Activated CD8-positive, alpha-beta memory T cell treated with anti-CD3 and anti-CD28 coated beads for 1 hour (primary cell): ENCODE measurements at regions not wholly inside any gene's neighbourhood (a gene's known extent, or its start where the extent isn't known, plus 50 kb on each side); places are given as distances from the start of the nearest gene placed in this dataset.
"Not testable (repeated sequence)": the region's sequence is repeated elsewhere in the genome, so short reads cannot be mapped to it uniquely, and the experiment has no call there.

Source experiments
- DNase-seq, 2 donors: peaks; one replicate each; pipeline ENCODE4 v3.0.0-alpha.2; 2020; ENCODE audit warnings: low read depth in 1 of 2; ENCODE audit errors: extremely low read depth in 1 of 2

- DNase-seq = no peak
Measured at GRCh38 chr5:39678534-39678933, 253.8 kb upstream of the DAB2 start.

GRCh38 chr5:39675676-39676075 is 250.9 kb upstream of the DAB2 start:
- no peak for DNase-seq

DNA sequence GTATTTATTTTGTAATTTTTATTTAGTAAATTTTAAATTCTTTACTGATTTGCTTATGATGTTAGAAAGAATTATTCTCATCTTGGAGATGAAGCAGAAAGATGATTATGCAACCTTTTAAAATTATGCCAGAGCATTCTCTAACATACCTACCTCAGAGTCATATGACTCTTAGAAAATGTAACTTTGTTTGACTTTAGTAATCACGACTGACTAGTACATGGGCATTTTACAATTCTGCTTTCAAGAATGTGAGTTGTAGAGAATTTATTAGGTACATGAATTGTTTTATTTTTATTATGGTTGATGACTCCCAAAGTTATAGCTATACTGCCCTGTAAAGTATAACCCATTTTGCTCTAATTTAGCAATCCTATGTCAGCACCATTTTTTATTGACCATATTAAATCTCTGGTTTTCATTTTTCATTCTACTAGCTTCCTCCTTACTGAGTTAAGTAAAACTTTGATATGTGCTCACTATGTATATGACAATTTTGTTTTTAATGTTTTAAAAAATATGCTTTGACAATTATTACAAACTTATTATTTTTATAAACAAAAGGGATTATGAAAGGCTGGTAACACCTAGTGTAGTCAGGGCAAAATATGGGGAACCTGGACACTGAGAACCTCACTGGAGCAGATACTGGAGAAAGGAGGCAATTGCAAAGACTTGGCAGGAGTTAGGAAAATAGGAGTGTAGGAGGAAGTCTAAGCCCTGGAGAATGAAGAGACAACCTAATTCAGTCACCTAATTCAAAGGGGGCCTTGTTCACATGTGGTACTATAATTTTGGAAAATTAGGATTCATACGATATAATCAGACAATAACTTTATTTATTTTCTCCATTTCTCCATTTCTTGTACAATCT is 249.7 kb upstream of the DAB2 start:
- DNase-seq = no peak

DNA sequence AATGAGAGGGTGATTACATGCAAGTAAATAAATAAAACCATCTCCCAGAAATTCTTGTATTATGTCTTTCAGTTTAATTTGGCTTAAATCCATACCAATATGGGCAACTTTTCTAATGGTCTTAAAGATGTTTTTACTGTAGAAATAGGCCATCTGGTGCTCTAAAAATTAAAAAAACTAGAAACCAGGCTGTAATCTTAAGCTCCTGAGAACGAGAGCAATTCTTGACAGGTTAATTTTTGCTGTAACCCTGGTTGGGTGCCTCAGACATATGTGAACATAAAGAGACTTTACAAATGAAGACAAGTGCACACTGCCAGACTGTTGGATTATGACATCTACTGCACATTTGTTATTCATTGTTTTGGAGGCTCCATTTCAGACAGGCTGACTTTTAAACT is 246.8 kb upstream of the DAB2 start:
- no peak for DNase-seq

GRCh38 chr5:39670955-39671354 is 246.2 kb upstream of the DAB2 start:
- DNase-seq = no peak

- no peak for DNase-seq
Measured at GRCh38 chr5:39670391-39670790, 245.6 kb upstream of the DAB2 start.

DNA sequence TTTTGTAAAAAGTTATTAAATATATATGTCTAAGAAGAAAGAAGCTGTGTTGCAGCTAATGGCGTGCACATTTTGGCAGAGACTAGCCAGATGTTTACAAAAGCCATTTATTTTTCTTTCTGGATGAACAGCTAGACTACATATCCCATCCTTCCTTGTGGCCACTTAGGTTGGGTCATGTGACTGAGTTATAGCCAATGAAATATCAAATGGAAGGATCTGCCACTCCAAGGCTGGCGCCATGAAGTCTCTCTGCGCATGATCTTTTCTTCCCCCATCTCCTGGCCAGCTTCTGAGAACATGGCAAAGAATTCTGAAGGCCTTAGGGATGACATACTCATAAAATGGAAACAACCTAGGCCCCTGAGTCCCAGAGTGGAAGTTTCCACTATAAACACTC is 244.2 kb upstream of the DAB2 start:
- DNase-seq = no peak

DNA sequence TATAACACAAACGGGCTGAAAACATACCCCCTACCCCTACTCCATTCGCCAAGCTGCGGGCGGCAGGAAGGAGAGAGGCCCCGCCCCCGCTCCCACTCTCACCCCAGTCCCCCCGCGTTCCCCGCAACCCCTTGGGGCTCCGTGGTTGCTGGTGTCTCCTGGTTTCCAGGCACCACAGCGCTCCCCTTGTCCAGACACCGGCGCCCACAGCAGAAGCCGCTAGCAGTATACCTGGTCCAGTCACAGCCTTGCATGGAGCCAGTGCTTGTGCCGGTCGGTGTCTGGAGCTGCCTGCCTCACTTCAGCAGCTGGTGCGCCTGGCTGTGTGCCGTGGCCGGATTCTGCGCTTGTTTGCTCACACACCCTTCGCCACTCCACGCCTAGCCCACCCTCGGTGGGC is 240.5 kb upstream of the DAB2 start:
- no peak for DNase-seq

DNA sequence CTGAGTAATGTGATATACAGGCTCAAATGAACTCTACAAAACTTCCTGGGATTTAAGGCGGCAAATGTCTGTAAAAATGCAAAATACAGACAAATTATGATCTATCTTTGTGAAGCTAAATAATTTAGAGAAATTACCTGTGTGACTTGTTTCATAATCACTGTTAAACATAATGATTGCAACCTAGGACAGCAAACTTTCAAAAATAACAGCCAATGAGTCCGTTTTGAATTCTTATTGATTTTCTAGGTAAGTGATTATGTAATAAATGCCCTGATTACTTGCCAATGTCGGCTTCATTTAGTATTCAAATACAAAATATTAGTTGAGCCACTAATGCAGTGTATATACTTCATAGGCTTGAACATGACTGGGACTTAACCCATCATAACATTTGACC is 238.2 kb upstream of the DAB2 start:
- no peak for DNase-seq

DNA sequence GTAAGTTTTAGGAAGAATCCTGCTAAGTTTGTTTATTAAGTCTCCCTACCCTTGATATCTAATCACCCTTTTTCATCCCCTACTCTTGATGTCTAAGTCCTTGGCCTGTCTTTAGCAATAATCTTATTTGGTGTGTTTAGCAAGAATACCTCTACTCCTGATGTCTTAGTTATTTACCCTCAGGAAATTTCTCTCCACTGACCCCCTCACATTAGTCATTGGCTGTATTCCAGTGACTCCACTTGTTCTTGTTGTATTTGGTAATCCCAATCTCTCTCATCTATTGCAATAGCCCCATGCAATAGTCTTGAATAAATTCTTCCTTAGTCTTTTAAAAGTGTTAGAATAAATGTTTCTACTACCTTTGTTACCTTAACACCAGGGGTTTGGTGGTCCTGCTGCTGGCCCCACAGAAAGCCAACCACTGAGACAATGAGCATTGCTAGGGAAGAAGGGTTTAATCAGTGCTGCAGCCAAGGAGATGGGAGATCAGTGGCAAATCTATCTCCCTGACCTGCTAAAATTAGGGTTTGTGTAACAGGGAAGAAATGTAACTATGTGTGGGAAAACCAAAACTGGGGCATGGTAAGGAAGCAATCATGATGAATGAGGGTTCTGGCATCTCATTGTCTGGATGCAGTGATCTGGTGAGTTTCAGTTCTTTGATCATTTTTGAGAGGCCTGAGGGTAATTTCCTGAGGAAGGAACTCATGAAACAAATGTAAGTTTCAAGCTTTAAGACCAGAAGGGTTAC is 236.4 kb upstream of the DAB2 start:
- DNase-seq = no peak

- DNase-seq = no peak
Measured at GRCh38 chr5:39660020-39660419, 235.2 kb upstream of the DAB2 start.

- DNase-seq = no peak
Measured at GRCh38 chr5:39658866-39659265, 234.1 kb upstream of the DAB2 start.

- DNase-seq = no peak
Measured at GRCh38 chr5:39657943-39658342, 233.2 kb upstream of the DAB2 start.

- no peak for DNase-seq
Measured at GRCh38 chr5:39656600-39656999, 231.8 kb upstream of the DAB2 start.

DNA sequence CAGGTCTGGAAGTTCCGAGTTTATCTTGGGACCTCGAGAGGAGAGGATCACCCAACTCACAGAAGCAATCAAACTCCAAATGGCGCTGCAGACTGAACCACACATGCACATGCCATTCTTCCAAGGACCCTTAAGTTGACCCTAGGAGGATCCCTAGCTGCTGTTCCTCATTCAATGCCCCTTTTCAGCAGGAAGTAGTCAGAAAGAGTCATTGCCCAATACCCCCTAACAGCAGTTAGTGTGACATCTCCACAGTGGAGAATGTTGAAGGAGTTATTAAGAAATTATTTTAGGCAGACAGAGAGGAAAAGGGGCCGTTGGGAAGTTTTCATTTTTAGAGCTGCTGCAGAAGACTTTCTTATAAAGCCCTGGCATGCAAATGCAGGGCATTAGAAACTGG is 229.9 kb upstream of the DAB2 start:
- no peak for DNase-seq

- DNase-seq = not testable (repeated sequence)
Measured at GRCh38 chr5:39652481-39652880, 227.7 kb upstream of the DAB2 start.

GRCh38 chr5:39652036-39652435 is 227.3 kb upstream of the DAB2 start:
- no peak for DNase-seq

DNA sequence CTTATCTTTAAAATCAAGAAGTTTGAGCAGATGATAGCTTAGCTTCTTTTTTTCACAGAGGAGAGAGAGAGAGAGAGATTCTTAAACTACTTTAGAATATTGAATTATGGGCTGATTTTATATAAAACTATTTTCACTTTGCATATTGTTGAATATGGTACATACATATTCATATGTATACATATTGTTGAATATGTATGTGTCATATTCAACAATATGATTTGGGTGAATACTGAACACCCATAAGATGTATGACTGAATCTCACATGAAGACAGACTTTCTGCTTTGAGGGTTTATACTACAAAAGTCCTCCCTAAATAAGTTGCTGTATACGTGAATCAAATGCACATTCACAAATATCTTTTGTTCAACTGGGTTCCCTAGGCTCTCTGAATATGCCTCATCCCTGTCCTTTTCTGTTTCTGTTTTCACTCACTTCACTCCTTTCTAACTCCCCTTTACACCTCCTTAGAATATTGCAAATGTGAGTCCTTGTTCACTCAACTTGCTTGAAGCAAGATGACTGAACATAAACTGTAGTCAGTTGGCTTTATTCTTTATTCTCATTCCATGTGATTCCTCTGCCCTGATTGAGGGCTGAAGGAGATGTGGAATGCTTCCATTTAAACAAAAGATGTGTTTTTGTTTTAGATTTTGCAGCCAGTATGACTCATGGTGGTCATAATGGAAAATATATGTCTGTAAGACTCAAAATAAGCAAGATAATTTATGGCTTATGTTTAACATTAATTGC is 225.4 kb upstream of the DAB2 start:
- DNase-seq = no peak

DNA sequence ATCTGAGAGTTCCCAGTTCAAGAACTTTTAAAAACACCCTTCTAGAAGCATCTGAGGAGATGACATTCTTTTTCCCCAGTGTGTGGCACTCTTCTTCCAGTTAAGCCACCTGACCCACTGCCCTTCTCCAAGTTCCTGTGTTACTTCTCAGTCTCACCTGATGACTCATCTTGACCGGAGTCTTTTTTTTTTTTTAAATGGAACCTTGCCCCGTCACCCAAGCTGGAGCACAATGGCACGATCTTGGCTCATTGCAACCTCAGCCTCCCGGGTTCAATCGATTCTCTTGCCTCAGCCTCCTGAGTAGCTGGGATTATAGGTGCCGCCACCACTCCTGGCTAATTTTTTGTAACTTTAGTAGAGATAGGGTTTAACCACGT is 224.1 kb upstream of the DAB2 start:
- DNase-seq = no peak

DNA sequence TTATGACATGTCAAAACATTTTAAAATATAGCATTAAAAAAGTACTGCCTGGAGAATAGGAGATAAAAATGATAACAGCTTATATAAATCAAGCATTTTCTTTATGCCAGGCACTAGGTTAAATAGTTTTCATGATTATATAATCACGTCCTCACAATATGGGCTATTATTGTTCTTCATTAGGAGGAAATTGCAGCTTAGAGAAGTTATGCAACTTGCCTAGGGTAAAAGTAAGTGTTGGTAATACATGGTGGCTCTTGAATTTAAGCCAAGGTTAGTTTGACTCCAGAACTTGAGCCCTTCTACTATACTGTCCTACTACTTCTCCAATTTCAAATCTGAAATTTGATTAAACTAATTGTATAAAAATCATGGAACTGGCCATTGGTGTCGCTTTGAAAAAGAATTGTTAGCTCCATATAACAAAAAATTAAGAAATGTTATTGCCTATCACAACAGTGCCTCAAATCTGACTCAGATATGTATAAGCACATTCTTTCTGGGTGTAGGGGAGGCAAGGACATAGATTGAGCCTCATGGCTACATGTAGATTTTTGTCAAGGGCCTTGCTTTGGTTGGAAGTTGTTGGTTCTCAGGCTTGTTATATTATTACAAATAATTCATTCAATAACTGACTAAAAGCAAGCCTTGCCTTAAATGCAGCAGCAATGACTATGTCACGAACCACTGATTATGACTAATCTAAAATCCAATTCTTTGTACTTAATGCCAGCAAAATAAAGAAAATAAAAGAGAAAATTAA is 223.5 kb upstream of the DAB2 start:
- no peak for DNase-seq

DNA sequence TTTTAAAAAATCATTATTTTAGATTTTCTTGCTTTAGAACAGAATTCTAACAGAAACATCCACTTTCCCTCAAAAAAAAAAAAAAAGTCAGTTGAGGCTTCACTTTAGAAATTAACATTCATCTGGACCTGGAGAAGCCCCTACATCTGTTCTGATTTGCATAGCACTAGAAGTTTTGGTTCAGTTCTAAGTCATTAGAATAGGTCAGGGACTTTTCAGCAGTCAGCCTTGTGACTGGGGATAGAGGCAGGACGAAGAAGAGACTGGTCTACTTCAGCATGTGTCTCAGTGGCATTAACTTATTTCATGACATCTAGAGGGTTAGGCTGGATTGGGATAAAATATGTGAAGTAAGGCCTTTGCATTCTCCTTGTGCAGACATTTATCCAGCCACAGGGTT is 215.8 kb upstream of the DAB2 start:
- DNase-seq = no peak
